Central memory CD8-positive, alpha-beta T cell (primary cell): ENCODE measurements at regions not wholly inside any gene's neighbourhood (a gene's known extent, or its start where the extent isn't known, plus 50 kb on each side); places are given as distances from the start of the nearest gene placed in this dataset.

Experiments used
- ATAC-seq: fragments of 150-1000 bp; cut with Tn5 transposase; replicated peaks from 2 replicates; pipeline ENCODE4 v1.10.0; 2022; ENCODE audit warnings: mild to moderate bottlenecking, moderate FRiP score, moderate number of reproducible peaks; ENCODE audit not compliant: poor library complexity, severe bottlenecking; ENCODE audit errors: extremely low read depth
- DNase-seq, 2 donors: peaks; one replicate each; pipeline ENCODE4 v3.0.0; 2021; ENCODE audit warnings: low spot score in 2 of 2
- H3K27ac Mint-ChIP-seq: one replicate; pipeline ENCODE4 v1.8.0; 2022; ENCODE audit warnings: low read depth, mild to moderate bottlenecking, moderate library complexity, mixed read lengths
- H3K27me3 Mint-ChIP-seq: one replicate; pipeline ENCODE4 v1.8.0; 2022; ENCODE audit warnings: mixed read lengths
- H3K36me3 Mint-ChIP-seq: one replicate; pipeline ENCODE4 v1.8.0; 2022; ENCODE audit warnings: mild to moderate bottlenecking, moderate library complexity, mixed read lengths; ENCODE audit not compliant: insufficient read depth
- H3K4me1 Mint-ChIP-seq: one replicate; pipeline ENCODE4 v1.8.0; 2022; ENCODE audit warnings: mixed read lengths
- H3K4me3 Mint-ChIP-seq: one replicate; pipeline ENCODE4 v1.8.0; 2022; ENCODE audit warnings: mild to moderate bottlenecking, moderate library complexity, mixed read lengths
- H3K9me3 Mint-ChIP-seq: one replicate; pipeline ENCODE4 v1.8.0; 2022; ENCODE audit warnings: mixed read lengths

DNA sequence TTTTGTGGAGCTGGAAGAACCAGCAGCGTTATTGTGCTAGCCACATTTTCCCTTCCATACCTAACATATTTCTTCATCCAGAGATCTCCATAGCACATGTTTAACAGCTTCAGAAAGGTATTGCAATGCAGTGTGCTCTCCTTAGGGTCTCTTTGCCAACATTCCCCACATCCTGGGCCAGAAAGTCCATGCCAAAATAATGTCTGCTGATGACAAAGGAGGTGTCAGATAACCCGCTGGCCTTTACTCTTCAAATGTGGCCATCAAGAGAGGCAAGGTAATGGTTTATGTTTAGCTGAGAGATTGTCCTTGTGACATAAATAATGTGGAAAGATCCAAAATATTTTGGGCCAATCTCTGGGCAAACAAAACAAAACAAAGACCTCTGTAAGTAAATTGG lies 1027.7 kb downstream of the NLGN4Y start:
- no peaks in the 10 kb centered on the region for H3K36me3 Mint-ChIP-seq
- ATAC-seq (no peak), DNase-seq (no peak)
- H3K4me3 Mint-ChIP-seq, result no peak overlapping the region
- H3K9me3 Mint-ChIP-seq, result no peaks in the 10 kb centered on the region
- H3K27ac Mint-ChIP-seq, result no peak overlapping the region
- H3K4me1 Mint-ChIP-seq, result no peaks in the 10 kb centered on the region
- no peaks in the 10 kb centered on the region for H3K27me3 Mint-ChIP-seq

DNA sequence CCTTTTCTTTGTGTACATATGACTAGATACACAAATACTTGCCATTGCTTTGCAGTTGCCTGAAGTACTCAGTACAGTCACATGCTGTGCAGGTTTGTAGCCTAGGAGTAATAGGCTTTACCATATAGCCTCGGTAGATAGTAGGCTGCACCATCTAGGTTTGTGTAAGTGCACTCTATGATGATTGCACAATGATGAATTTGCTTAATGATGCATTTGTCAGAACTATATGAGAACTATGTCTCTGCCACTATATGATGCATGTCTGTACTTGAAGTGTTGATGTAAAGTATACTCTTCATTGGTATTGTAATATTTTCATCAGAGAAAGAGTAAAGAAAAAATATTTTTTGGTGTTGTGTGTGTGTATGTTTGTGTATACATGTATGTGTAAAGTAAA lies 1030.7 kb downstream of the NLGN4Y start:
- Mint-ChIP-seq H3K4me3 (no peak overlapping the region), H3K27me3 (no peaks in the 10 kb centered on the region), H3K36me3 (no peaks in the 10 kb centered on the region), H3K27ac (no peak overlapping the region), H3K9me3 (no peaks in the 10 kb centered on the region), H3K4me1 (no peaks in the 10 kb centered on the region)
- DNase-seq (no peak), ATAC-seq (no peak)

DNA sequence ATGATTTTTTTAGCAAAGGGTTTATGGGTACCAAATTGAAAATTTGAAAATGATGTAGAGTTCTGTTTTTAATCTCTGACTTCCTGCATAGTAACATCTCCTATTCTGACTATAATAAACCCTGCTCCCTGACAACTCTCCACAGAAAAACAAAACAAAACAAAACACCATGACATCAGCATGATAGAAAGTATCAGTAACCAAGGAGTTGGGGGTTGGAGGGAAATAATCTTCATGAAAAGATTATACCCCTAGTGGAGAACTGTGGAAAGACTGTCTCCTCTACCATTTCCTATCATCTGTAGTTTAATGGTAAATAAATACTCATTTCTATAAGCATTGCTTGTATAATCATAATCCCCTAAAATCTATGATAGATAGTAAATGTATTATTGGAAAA lies 1034.8 kb downstream of the NLGN4Y start:
- no peaks in the 10 kb centered on the region for H3K4me1 Mint-ChIP-seq
- H3K4me3 Mint-ChIP-seq, result no peak overlapping the region
- no peaks in the 10 kb centered on the region for H3K36me3 Mint-ChIP-seq
- no peaks in the 10 kb centered on the region for H3K27me3 Mint-ChIP-seq
- no peaks in the 10 kb centered on the region for H3K9me3 Mint-ChIP-seq
- no peak overlapping the region for H3K27ac Mint-ChIP-seq
- ATAC-seq (no peak), DNase-seq (no peak)

DNA sequence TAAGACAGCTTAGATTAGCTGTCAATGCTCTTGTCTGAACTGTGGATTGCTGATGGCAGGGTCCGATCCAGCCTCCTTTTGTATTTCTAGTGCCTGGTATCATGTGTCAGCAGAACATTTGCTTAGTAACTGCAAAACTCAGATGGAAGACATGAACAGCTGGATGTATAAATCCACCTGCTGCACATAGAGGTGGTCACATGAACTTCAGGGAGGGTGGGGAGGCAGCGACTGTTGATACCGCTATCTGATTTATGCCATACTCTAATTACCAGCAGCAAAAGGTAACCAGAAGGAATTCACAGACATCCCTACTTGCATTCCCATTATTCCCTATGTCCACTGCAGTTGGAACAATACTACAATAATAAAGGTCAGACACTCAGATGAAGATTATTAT lies 1036.5 kb downstream of the NLGN4Y start:
- DNase-seq (no peak), ATAC-seq (no peak)
- Mint-ChIP-seq H3K4me3 (no peak overlapping the region), H3K4me1 (no peaks in the 10 kb centered on the region), H3K36me3 (no peaks in the 10 kb centered on the region), H3K9me3 (no peaks in the 10 kb centered on the region), H3K27me3 (no peaks in the 10 kb centered on the region), H3K27ac (no peak overlapping the region)

DNA sequence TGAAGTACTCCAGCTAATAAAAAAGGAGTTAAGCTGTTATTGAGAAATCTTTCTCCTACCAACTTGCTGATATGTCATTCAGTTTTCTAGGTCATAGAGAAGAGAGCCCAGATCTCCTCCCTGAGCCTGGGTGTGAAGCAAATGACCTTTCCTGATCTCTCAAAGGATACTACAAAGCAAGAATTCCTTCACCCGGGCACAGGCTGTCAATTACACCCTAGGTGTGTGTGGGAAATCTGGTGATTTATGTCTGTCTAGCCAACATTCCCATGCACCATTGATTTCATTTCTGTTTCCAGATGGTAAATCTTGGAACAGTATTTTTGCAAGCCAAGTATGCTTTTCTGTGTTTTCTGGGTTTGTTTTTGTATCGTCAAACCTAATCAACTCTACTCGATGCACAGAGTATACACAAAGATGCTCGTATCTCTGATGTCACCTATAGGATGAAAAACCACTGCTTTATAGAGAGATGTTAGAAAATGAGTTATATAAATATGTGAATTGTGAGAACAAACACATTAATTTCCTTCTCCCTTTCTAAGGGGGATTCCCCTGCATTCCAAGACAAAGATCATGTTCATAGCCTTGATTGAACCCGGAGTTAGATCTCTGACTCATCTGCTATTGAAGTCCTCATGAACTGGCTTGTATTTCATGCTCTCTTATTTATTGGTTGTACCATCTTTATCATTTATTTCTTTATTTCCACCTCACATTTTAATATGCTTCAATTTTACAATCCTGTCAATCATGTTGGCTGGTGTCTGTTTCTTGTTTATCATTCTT lies 1037.4 kb downstream of the NLGN4Y start:
- H3K4me3 Mint-ChIP-seq, result no peak overlapping the region
- H3K27ac Mint-ChIP-seq, result no peak overlapping the region
- no peaks in the 10 kb centered on the region for H3K36me3 Mint-ChIP-seq
- no peaks in the 10 kb centered on the region for H3K27me3 Mint-ChIP-seq
- ATAC-seq (no peak), DNase-seq (no peak)
- H3K9me3 Mint-ChIP-seq, result no peaks in the 10 kb centered on the region
- H3K4me1 Mint-ChIP-seq, result no peaks in the 10 kb centered on the region

DNA sequence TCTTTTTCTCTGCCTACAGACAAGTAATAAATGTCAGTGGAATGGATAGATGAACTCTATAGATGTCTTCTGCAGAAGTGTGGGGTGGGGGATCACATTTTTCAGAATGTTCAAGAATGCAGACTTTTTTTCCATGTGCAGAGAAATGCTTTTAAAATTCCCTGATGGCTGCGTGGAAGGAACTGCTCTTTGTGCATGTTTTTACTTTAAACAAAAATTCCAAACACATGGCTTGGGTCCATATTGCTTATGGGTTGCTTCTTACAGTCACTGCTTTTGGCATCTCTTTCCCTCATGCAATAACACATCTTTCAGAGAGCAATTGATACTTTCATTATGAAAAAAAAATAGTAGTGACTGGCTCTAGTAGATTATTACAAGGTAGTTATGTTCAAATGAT lies 1053.6 kb downstream of the NLGN4Y start:
- H3K27ac Mint-ChIP-seq, result no peak overlapping the region
- H3K4me3 Mint-ChIP-seq, result no peak overlapping the region

DNA sequence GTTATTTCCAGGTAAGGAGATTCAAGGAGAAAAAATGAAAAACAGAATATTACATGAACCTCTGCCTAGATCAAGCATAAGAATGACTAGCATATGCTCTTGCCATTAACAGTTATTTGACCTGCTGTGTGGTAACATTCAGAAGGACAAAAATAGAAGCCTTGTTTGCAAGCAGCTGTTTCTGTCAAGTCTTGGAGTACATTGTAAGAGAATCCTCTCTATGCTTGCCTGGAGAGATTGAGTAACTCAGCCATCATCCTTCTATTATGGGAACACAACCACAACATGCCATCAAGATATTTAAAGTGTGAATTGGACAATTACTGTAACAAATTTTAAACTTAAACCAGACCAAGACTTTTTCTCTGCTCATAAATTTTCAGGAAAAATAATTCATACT lies 1054.4 kb downstream of the NLGN4Y start:
- Mint-ChIP-seq H3K36me3 (no peaks in the 10 kb centered on the region), H3K4me3 (no peak overlapping the region), H3K27ac (no peak overlapping the region), H3K9me3 (no peaks in the 10 kb centered on the region), H3K4me1 (no peaks in the 10 kb centered on the region), H3K27me3 (peaks cover 9% of the 10 kb centered on the region)
- ATAC-seq (no peak), DNase-seq (no peak)

More for the DNA sequence above, 1053.6 kb downstream of the NLGN4Y start:
- H3K4me1 Mint-ChIP-seq, result no peaks in the 10 kb centered on the region
- DNase-seq (no peak), ATAC-seq (no peak)
- H3K27me3 Mint-ChIP-seq, result peaks cover 9% of the 10 kb centered on the region
- no peaks in the 10 kb centered on the region for H3K9me3 Mint-ChIP-seq
- no peaks in the 10 kb centered on the region for H3K36me3 Mint-ChIP-seq

DNA sequence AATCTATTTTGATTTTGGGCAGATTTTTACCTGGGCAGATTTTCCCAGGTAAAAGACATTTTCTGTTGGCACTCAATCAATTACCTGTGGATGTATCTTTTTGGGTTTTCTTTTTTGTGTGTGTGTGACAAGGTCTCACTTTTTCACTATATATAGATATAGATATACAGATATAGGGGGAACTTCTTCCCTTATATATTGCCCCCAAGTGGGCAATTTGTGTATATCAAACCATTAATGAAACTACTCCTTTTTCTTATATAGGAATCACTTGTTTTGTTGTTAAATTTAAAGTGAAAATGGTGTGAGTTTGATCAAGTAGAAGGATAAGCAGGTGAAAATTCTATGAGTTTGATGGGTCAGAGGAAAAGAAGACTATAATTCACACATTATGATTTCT lies 1054.9 kb downstream of the NLGN4Y start:
- Mint-ChIP-seq H3K4me3 (no peak overlapping the region), H3K36me3 (no peaks in the 10 kb centered on the region), H3K27me3 (peaks cover 9% of the 10 kb centered on the region), H3K4me1 (no peaks in the 10 kb centered on the region), H3K27ac (no peak overlapping the region), H3K9me3 (no peaks in the 10 kb centered on the region)
- ATAC-seq, result no peak
- no peak for DNase-seq

DNA sequence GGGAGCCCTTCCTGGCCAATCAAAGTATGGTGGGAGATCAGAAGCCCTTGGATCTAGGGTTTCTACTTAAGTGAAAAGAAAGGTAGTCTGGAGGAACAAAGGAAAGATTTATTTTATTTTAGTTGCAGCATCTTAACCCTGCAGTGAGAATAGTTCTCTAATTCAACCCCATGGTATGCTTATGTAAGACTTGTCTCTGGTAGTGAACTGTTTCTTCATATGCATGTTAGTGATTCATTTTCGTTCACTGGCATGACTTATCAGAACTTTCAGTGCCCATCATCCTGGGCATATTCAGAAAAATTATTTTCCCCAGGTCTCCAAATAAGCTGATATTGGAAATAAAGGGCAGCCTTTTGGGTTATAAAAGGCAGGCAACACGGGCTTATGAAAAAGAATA lies 1058.8 kb downstream of the NLGN4Y start:
- Mint-ChIP-seq H3K27ac (no peak overlapping the region), H3K4me1 (no peaks in the 10 kb centered on the region), H3K36me3 (no peaks in the 10 kb centered on the region), H3K9me3 (no peaks in the 10 kb centered on the region), H3K27me3 (peaks cover 6% of the 10 kb centered on the region), H3K4me3 (no peak overlapping the region)
- ATAC-seq (no peak), DNase-seq (no peak)

DNA sequence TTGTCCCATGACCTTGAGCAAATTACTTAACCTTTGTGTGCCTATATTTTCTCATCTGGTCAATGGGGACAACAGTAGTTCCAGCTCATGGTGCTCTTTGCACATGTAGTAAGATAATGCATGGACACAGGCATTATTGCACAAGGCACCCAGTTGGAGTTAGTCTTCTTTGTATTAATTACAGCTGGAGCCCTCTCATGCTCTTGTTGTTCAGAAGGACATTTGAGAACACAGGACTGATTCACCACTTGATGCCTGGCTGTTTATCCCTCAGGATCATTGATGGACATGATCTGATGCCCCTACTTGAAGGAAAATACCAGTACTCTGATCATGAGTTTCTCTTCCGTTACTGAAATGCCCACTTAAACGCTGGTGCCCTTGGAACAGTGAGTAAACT lies 1068.6 kb downstream of the NLGN4Y start:
- peaks cover 14% of the 10 kb centered on the region for H3K27me3 Mint-ChIP-seq
- no peaks in the 10 kb centered on the region for H3K9me3 Mint-ChIP-seq
- no peak overlapping the region for H3K4me3 Mint-ChIP-seq
- ATAC-seq (no peak), DNase-seq (no peak)
- no peaks in the 10 kb centered on the region for H3K4me1 Mint-ChIP-seq
- no peaks in the 10 kb centered on the region for H3K36me3 Mint-ChIP-seq
- no peak overlapping the region for H3K27ac Mint-ChIP-seq

DNA sequence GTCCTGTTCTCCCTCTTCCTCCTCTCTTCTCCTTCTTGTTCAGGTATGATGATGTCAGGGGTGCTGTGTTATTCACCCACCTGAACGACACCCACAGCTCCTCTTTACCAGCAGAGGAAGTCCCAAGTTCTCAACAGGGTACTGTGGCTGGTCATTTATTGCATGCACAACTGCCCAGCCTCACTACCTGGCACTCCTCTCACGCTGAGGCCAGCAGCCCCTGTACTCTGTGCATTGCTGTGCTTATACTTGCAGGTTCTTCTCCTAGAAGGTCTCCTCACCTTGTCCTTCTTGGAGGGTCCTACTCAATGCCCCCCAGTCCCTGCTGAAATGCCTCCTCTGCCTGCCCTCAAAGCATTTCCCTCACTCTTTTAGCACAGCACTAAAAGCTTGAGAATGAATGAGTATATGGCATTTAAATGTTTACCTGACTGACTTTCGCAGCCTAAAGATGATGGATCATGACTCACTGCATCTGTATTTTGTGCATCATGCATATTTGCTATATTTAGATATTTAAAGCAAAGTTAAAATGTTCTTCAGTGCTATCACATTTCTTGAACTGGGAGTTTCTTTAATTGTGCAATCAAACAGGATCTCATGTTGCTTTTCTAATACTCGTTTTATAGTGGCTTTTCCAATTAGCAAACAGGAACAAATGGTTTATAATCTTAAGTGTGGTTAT lies 1069.3 kb downstream of the NLGN4Y start:
- H3K4me3 Mint-ChIP-seq, result no peak overlapping the region
- ATAC-seq (no peak), DNase-seq (no peak)
- H3K4me1 Mint-ChIP-seq, result no peaks in the 10 kb centered on the region
- no peaks in the 10 kb centered on the region for H3K9me3 Mint-ChIP-seq
- no peak overlapping the region for H3K27ac Mint-ChIP-seq
- peaks cover 8% of the 10 kb centered on the region for H3K27me3 Mint-ChIP-seq
- no peaks in the 10 kb centered on the region for H3K36me3 Mint-ChIP-seq

DNA sequence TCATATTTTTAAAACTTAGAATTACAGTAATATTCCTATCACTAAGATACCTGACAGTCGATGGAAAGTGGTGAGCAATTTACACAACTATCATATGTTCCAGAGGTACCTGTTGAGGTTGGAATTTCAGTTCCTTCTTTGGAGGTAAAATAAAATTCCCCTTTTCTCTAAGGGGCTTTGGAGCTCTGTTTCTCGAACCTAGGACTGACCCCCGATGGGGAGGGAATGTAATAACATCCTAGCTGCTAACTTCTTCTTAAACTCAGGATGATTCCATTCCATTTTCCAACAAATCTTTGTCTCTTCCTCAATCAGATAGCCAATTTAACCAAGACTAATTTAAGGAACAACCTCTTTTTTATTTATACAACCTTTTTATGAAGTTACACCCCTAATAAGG lies 1069.8 kb downstream of the NLGN4Y start:
- ATAC-seq (no peak), DNase-seq (no peak)
- H3K4me3 Mint-ChIP-seq, result no peak overlapping the region
- no peak overlapping the region for H3K27ac Mint-ChIP-seq
- no peaks in the 10 kb centered on the region for H3K36me3 Mint-ChIP-seq
- peaks cover 8% of the 10 kb centered on the region for H3K27me3 Mint-ChIP-seq
- no peaks in the 10 kb centered on the region for H3K4me1 Mint-ChIP-seq
- H3K9me3 Mint-ChIP-seq, result no peaks in the 10 kb centered on the region

DNA sequence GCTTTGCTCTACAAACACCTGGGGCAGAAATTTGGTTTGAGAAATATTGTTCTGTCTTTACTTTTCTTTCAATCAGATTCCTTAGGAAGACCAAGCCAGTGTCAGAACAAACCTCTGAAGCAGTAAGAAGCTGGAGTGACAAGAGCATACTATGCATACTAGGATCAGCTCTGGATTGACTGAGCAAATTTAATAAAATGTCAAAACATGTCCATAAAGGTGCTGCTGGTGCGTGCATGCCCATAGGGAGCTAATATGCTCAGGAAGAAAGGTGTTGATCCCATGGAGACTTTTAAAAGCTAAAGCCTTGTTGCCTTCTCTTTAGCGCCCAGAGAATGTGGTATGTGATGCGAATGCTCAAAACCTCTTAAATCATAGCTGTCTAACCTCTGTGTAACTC lies 1076.2 kb downstream of the NLGN4Y start:
- H3K9me3 Mint-ChIP-seq, result peaks cover 5% of the 10 kb centered on the region
- H3K27ac Mint-ChIP-seq, result no peak overlapping the region
- H3K36me3 Mint-ChIP-seq, result no peaks in the 10 kb centered on the region
- DNase-seq (no peak), ATAC-seq (no peak)
- H3K4me1 Mint-ChIP-seq, result no peaks in the 10 kb centered on the region
- H3K27me3 Mint-ChIP-seq, result no peaks in the 10 kb centered on the region
- H3K4me3 Mint-ChIP-seq, result no peak overlapping the region
